ENCODE measurements at regions not wholly inside any gene's neighbourhood (a gene's known extent, or its start where the extent isn't known, plus 50 kb on each side); places are given as distances from the start of the nearest gene placed in this dataset.

DNA sequence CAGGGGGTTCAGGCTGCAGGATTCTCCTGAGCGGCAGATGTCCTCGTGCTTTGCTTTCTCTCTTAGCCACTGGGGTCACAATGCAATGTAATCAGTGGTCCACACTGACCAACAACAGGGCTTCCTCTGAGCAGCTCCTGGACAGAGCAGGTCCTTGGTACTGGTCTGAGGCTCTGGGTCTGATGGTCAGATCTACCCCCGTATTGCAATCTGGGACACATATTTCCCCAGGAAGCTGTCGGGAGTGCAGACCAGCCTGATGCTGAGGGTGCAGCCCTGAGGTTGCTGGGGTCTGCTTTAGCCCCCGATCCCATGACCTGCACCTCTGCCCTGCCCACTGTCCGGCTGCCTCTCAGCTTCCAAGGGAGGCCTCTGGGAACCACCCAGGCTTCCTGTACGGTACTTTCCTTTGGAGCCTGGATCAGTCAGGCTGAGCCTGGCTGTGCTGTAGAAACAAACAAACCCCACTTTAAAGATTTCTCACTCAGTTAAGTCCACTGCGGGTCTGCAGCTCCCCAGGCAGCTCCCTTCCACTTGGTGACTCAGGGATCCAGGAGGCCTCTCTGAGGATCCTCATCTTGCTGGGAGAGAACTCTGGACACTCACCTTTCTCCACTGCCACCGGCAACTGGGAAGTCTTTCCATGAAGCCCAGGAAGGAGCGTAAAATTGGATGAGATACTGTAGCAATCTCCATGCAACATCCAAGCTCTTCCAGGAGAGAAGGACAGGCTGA is 1046.6 kb downstream of the TBC1D22A start:
- TF ChIP-seq, protein P1, sequence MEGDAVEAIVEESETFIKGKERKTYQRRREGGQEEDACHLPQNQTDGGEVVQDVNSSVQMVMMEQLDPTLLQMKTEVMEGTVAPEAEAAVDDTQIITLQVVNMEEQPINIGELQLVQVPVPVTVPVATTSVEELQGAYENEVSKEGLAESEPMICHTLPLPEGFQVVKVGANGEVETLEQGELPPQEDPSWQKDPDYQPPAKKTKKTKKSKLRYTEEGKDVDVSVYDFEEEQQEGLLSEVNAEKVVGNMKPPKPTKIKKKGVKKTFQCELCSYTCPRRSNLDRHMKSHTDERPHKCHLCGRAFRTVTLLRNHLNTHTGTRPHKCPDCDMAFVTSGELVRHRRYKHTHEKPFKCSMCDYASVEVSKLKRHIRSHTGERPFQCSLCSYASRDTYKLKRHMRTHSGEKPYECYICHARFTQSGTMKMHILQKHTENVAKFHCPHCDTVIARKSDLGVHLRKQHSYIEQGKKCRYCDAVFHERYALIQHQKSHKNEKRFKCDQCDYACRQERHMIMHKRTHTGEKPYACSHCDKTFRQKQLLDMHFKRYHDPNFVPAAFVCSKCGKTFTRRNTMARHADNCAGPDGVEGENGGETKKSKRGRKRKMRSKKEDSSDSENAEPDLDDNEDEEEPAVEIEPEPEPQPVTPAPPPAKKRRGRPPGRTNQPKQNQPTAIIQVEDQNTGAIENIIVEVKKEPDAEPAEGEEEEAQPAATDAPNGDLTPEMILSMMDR (IDR thresholded peaks at IDR 0.05): no peak
- TF ChIP-seq POLR2A (IDR thresholded peaks at IDR 0.05): no peak
